ENCODE measurements at regions not wholly inside any gene's neighbourhood (a gene's known extent, or its start where the extent isn't known, plus 50 kb on each side); places are given as distances from the start of the nearest gene placed in this dataset.
"Not testable (repeated sequence)": the region's sequence is repeated elsewhere in the genome, so short reads cannot be mapped to it uniquely, and the experiment has no call there.

- DNase-seq (ENCODE audit: low spot score), result no peak
These were observed 724.7 kb downstream of the METTL4 start for GRCh38 chr18:1846640-1847039.

- no peak for DNase-seq (ENCODE audit: low spot score)
These were observed 722.6 kb downstream of the METTL4 start for GRCh38 chr18:1848716-1849115.

- DNase-seq (ENCODE audit: low spot score), result no peak
These were observed 721.9 kb downstream of the METTL4 start for GRCh38 chr18:1849386-1849785.

GRCh38 chr18:1857281-1857680, 714.0 kb downstream of the METTL4 start:
- not testable (repeated sequence) for DNase-seq (ENCODE audit: low spot score)

GRCh38 chr18:1861473-1861872, 709.8 kb downstream of the METTL4 start:
- DNase-seq (ENCODE audit: low spot score), result no peak

DNA sequence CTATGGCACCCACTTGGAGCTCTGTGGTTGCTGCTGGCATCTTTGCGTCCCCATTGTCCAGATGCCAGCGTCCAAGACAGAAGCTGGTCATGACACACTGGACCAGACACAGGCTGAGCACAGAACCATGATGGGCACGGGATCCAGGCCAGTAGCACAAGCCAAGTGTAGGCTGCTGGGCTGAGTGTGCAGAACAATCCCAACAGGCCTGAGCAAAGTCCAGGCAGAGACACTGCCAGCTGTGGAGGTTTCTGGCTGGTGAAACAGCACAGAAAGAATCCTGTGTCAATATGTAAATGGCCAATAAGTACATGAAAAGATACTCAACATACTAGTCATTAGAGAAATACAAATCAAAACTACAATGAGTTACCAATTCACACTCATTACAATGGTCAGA, 705.4 kb downstream of the METTL4 start:
- no peak for DNase-seq (ENCODE audit: low spot score)

GRCh38 chr18:1872274-1872673, 699.0 kb downstream of the METTL4 start:
- no peak for DNase-seq (ENCODE audit: low spot score)

- DNase-seq (ENCODE audit: low spot score), result no peak
These were observed 696.1 kb downstream of the METTL4 start for GRCh38 chr18:1875219-1875618.

GRCh38 chr18:1884623-1885022, 686.7 kb downstream of the METTL4 start:
- no peak for DNase-seq (ENCODE audit: low spot score)

DNA sequence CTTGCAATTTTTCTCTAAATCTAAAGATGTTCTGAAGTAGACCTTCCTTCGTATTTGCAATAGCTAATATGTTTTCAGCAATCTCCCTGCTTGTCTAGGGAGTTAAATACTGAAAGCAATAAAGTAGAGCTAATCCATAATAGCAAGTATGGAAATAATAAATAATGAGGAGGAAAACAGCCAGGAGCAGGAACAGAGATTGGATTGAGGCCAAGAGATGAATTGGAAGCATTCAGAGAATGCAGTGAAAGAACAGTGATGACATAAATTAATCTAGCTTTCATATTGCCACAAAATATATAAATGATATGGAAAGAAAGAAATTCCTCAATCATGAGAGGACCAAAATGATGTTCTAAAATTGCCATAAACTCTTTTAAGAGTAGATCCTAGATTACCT, 679.7 kb downstream of the METTL4 start:
- DNase-seq (ENCODE audit: low spot score), result no peak

DNA sequence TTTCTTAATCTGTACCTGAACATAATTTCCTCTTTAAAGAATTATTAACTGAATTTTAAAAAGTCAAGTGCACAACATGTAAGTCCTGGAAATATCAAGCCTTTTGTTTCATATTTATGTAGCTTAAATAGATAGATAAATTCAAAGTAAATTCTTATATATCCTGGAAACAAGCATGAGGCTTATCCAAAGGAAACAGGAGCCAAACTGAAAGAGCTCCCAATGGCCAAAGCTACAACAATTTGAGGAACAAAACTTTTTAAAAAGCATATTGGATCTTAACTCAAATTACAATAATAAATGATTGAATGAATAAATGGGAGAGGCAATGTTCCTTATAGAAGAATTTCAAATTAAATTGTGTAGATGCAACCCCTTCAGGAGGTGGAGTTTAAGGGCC, 679.1 kb downstream of the METTL4 start:
- no peak for DNase-seq (ENCODE audit: low spot score)

GRCh38 chr18:1895456-1896185, 675.7 kb downstream of the METTL4 start:
- DNase-seq (ENCODE audit: low spot score), result no peak

DNA sequence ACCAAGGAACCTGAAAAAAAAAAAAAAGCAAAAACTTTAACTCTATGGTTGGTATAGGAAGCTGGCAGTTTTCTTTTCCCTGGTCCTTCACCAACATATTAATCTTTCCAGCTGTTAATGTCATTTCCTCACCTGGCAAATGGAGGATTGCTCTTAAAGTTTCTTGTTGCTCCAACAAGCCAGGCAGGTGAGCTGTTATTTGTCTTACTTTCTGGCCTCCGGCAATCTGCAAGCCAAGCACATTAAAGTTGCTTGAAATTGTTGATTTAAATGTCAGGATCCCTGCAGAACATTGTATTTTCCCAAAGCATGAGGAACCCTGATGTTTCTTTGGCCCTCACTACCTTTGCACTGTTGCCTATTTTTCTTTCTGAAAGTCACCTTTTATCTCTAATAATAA, 664.9 kb downstream of the METTL4 start:
- no peak for DNase-seq (ENCODE audit: low spot score)

DNA sequence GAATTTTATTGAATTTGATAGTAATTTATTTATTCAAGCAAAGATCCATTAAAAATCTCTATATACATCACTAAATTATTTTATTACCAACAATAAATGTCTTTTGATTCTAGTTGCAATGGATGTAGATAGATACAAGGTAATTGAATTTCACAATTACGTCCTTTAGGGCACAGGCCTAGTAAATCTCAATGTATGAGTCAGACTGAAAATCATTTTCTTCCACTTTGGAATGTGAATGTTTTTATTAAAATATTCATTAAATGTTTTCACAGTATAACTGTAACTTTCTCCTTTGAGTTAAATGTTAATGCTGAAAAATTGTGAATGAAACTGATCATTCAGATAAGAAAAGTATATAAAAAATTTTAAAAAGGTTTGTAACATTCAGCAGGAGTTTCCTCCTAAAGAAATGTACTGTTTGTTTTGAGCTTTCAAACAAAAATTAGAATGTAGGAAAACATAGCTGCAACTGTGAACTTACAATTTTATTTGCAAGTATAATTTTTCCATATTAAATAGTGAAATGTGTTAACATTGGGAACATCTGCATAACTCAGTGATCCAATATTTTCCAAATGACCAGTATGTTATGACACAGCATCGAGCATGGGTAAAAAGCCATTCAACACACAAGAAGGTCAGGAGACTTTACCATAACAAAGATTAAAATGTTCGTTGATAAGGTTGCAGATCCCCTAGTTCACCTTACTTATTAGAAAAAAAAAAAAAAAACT, 663.7 kb downstream of the METTL4 start:
- DNase-seq (ENCODE audit: low spot score), result no peak

GRCh38 chr18:1914489-1914888, 656.8 kb downstream of the METTL4 start:
- DNase-seq (ENCODE audit: low spot score), result no peak

DNA sequence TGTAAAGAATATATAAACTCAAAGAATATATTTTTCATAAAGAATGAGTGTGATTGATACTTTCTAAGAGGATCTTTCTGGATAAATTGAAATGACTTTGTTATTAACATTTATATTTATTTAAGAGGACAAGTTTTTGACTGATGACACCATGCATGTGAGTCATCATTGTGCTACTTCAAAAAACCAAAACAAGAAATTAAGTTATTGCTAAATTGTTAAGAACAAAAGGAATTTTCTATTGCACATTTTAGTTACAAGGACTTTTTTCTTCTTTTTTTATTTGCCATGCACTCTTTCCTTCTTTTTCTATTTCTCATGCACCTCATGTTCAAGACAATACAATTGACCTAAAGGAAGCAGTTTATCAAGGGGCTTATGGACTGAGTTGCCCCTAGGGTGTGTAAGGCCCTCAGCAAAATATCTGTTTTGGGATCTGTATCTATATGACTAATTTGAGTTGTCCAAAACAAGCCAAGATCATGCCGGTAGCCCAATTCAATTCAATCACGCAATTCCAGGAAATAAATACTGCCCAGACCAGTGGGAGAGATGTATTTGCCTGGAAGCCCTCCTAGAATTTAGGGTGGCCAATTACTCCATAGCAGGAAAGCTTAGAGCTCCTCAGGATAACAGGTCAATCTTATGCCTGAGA, 654.3 kb downstream of the METTL4 start:
- DNase-seq (ENCODE audit: low spot score), result no peak

- no peak for DNase-seq (ENCODE audit: low spot score)
These were observed 653.7 kb downstream of the METTL4 start for GRCh38 chr18:1917569-1917968.

GRCh38 chr18:1922066-1922465, 649.2 kb downstream of the METTL4 start:
- DNase-seq (ENCODE audit: low spot score), result no peak

- no peak for DNase-seq (ENCODE audit: low spot score)
These were observed 642.6 kb downstream of the METTL4 start for GRCh38 chr18:1928711-1929110.

DNA sequence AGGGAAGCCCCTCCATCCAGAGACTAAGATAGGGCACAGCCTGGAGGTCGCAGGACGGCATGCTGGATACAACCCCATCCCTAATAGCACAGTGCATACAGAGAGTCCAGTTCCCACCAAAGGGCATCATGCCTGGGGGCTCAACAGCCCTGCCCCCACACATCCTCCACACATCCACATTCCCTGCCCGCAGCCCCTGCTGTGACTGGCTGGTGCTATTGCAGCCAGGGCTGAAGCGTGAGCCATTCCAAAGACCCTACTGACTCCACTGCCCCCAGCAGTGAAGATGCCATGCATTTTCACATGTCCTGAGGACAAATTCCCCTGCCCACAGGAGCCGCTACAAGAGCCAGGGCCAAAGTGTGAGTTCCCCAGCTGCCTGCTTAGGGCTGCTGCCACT, 641.6 kb downstream of the METTL4 start:
- no peak for DNase-seq (ENCODE audit: low spot score)

DNA sequence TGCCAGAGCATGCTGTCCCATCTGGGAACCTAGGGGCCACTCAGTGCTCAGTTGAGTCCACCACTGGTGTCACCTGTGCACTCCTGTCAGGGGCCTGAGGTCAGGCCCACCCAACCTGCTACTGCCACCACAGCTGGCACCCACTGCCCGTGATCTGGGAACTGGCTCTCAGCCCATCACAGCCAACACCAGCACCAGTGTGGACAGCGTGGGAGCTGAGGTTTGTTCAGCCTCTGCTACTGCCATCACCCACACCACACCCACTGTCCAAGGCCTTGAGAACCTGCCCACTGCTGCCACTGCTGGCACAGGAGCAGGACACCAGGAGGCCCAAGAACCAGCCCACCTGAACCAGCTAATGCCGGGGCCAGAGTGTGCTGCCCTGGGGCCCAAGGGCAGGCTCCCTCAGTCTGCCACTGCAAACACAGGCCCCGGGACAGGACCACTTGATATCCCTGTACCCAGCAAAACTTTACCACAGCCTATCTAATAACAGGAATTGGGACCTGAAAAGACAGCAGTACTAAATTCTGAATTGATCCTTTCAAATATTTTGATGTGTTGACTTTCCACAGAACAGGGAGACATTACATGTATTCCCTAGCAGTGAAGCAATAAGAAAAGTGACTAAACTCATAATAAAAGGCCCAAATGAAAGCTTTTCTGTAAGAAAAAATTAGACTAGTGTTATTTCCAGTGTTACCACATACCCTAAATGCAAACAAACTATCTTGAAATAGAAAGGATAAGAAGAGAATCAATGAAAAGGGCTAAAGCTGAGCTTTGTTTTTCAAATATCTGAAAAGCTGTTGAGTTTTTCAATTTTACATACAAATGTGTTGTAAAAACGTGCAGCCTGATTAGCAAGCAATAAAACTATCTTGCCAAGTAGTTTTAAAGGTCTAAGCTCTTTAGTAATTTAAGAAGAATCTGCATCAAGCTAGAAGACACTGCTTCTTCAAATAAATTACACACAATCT, 640.7 kb downstream of the METTL4 start:
- no peak for DNase-seq (ENCODE audit: low spot score)

DNA sequence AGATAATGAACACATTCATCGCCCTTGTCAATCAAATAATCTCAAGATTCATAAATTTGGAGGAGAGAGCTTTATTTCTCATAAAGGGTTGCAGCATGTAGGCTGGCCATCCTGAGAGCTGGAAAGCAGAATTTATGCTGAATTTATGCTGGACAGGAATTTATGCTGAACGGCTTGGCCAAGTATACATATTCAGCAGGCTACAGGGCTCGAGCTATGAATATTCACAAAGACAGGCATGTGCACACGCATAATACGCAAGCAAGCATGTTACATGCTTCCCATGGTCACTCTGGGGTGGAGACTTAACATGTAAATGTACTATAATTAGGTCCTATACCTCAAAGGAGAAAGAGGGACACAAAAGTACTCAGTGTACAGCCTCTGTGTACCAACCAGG, 618.8 kb downstream of the METTL4 start:
- DNase-seq (ENCODE audit: low spot score), result no peak
